Duodenal mucosa (tissue), 2 donors: ENCODE measurements at regions not wholly inside any gene's neighbourhood (a gene's known extent, or its start where the extent isn't known, plus 50 kb on each side); places are given as distances from the start of the nearest gene placed in this dataset.

Experiments
- H3K27ac ChIP-seq: one replicate; pipeline ENCODE4 v1.7.0; 2013; ENCODE audit warnings: low read depth, low read length
- H3K27me3 ChIP-seq, 2 donors: one replicate each; pipeline ENCODE4 v1.7.0; 2013; ENCODE audit warnings: low read length in 2 of 2, control low read depth in 1 of 2; ENCODE audit not compliant: insufficient read depth in 2 of 2, control insufficient read depth in 1 of 2
- H3K36me3 ChIP-seq, 2 donors: one replicate each; pipeline ENCODE4 v1.7.0; 2013; ENCODE audit warnings: low read length in 2 of 2, control low read depth in 1 of 2; ENCODE audit not compliant: insufficient read depth in 2 of 2, control insufficient read depth in 1 of 2
- H3K4me1 ChIP-seq, 2 donors: one replicate each; pipeline ENCODE4 v1.7.0; 2013; ENCODE audit warnings: low read length in 2 of 2, control low read depth in 1 of 2; ENCODE audit not compliant: insufficient read depth in 2 of 2, control insufficient read depth in 1 of 2
- H3K4me3 ChIP-seq, 2 donors: one replicate each; pipeline ENCODE4 v1.7.0; 2013; ENCODE audit warnings: low read length in 2 of 2, low read depth in 1 of 2
- H3K9ac ChIP-seq, 2 donors: one replicate each; pipeline ENCODE4 v1.7.0; 2013; ENCODE audit warnings: low read length in 2 of 2, low read depth in 1 of 2
- H3K9me3 ChIP-seq, 2 donors: one replicate each; pipeline ENCODE4 v1.7.0; 2013; ENCODE audit warnings: low read length in 2 of 2, control low read depth in 1 of 2; ENCODE audit not compliant: control insufficient read depth in 1 of 2

GRCh38 chr1:218946147-218946546 is 227.5 kb upstream of the LYPLAL1 start:
- Histone ChIP-seq H3K36me3 (no peaks in the 10 kb centered on the region), H3K27me3 (no peaks in the 10 kb centered on the region), H3K27ac (no peak overlapping the region), H3K9ac (no peak overlapping the region), H3K4me3 (no peak overlapping the region), H3K4me1 (no peaks in the 10 kb centered on the region), H3K9me3 (no peaks in the 10 kb centered on the region)

GRCh38 chr1:218948446-218948845 is 225.2 kb upstream of the LYPLAL1 start:
- H3K36me3 ChIP-seq, result no peaks in the 10 kb centered on the region
- no peak overlapping the region for H3K4me3 ChIP-seq
- H3K4me1 ChIP-seq, result no peaks in the 10 kb centered on the region
- H3K9ac ChIP-seq, result no peak overlapping the region
- no peaks in the 10 kb centered on the region for H3K9me3 ChIP-seq
- H3K27ac ChIP-seq, result no peak overlapping the region
- no peaks in the 10 kb centered on the region for H3K27me3 ChIP-seq

- Histone ChIP-seq H3K9ac (no peak overlapping the region), H3K36me3 (no peaks in the 10 kb centered on the region), H3K27me3 (no peaks in the 10 kb centered on the region), H3K27ac (no peak overlapping the region), H3K4me3 (no peak overlapping the region), H3K4me1 (no peaks in the 10 kb centered on the region), H3K9me3 (no peaks in the 10 kb centered on the region)
These were observed 220.3 kb upstream of the LYPLAL1 start for GRCh38 chr1:218953386-218953785.

GRCh38 chr1:218957971-218958370 is 215.7 kb upstream of the LYPLAL1 start:
- Histone ChIP-seq H3K27me3 (no peaks in the 10 kb centered on the region), H3K9me3 (no peaks in the 10 kb centered on the region), H3K27ac (no peak overlapping the region), H3K4me3 (no peak overlapping the region), H3K9ac (no peak overlapping the region), H3K4me1 (no peaks in the 10 kb centered on the region), H3K36me3 (no peaks in the 10 kb centered on the region)

- no peaks in the 10 kb centered on the region for H3K36me3 ChIP-seq
- no peak overlapping the region for H3K4me3 ChIP-seq
- no peak overlapping the region for H3K9ac ChIP-seq
- no peaks in the 10 kb centered on the region for H3K4me1 ChIP-seq
- H3K27me3 ChIP-seq, result no peaks in the 10 kb centered on the region
- no peaks in the 10 kb centered on the region for H3K9me3 ChIP-seq
- H3K27ac ChIP-seq, result no peak overlapping the region
These were observed 213.9 kb upstream of the LYPLAL1 start for GRCh38 chr1:218959784-218960183.

- no peaks in the 10 kb centered on the region for H3K4me1 ChIP-seq
- H3K27me3 ChIP-seq, result no peaks in the 10 kb centered on the region
- no peak overlapping the region for H3K27ac ChIP-seq
- no peaks in the 10 kb centered on the region for H3K9me3 ChIP-seq
- H3K9ac ChIP-seq, result no peak overlapping the region
- no peaks in the 10 kb centered on the region for H3K36me3 ChIP-seq
- no peak overlapping the region for H3K4me3 ChIP-seq
These were observed 209.1 kb upstream of the LYPLAL1 start for GRCh38 chr1:218964471-218965185.

GRCh38 chr1:218965821-218966220 is 207.9 kb upstream of the LYPLAL1 start:
- no peaks in the 10 kb centered on the region for H3K9me3 ChIP-seq
- no peaks in the 10 kb centered on the region for H3K4me1 ChIP-seq
- H3K27me3 ChIP-seq, result no peaks in the 10 kb centered on the region
- no peak overlapping the region for H3K9ac ChIP-seq
- no peak overlapping the region for H3K27ac ChIP-seq
- H3K4me3 ChIP-seq, result no peak overlapping the region
- H3K36me3 ChIP-seq, result no peaks in the 10 kb centered on the region

GRCh38 chr1:218967254-218967653 is 206.4 kb upstream of the LYPLAL1 start:
- no peak overlapping the region for H3K27ac ChIP-seq
- H3K36me3 ChIP-seq, result no peaks in the 10 kb centered on the region
- no peaks in the 10 kb centered on the region for H3K9me3 ChIP-seq
- no peak overlapping the region for H3K9ac ChIP-seq
- no peaks in the 10 kb centered on the region for H3K4me1 ChIP-seq
- H3K27me3 ChIP-seq, result no peaks in the 10 kb centered on the region
- H3K4me3 ChIP-seq, result no peak overlapping the region

- no peaks in the 10 kb centered on the region for H3K9me3 ChIP-seq
- no peaks in the 10 kb centered on the region for H3K27me3 ChIP-seq
- no peak overlapping the region for H3K9ac ChIP-seq
- H3K36me3 ChIP-seq, result no peaks in the 10 kb centered on the region
- H3K4me1 ChIP-seq, result no peaks in the 10 kb centered on the region
- H3K4me3 ChIP-seq, result no peak overlapping the region
- H3K27ac ChIP-seq, result no peak overlapping the region
These were observed 205.8 kb upstream of the LYPLAL1 start for GRCh38 chr1:218967836-218968235.

GRCh38 chr1:218969006-218969405 is 204.7 kb upstream of the LYPLAL1 start:
- Histone ChIP-seq H3K9ac (no peak overlapping the region), H3K9me3 (no peaks in the 10 kb centered on the region), H3K4me3 (no peak overlapping the region), H3K4me1 (no peaks in the 10 kb centered on the region), H3K27ac (no peak overlapping the region), H3K27me3 (no peaks in the 10 kb centered on the region), H3K36me3 (no peaks in the 10 kb centered on the region)
